Cardiac muscle cell (in vitro differentiated cells and primary cell): ENCODE measurements at regions not wholly inside any gene's neighbourhood (a gene's known extent, or its start where the extent isn't known, plus 50 kb on each side); places are given as distances from the start of the nearest gene placed in this dataset.

Source experiments
- DNase-seq, 2 donors: peaks; one replicate each; pipeline versions ENCODE4 v3.0.0 to v3.0.0-alpha.2; 2010 to 2017; ENCODE audit warnings: low read depth in 1 of 2, low spot score in 1 of 2
- H3K27ac ChIP-seq: fragments of 200-600 bp; sonication (generic); 2 replicates; pipeline ENCODE4 v1.5.1; 2016
- H3K27me3 ChIP-seq: fragments of 200-600 bp; sonication (generic); 2 replicates; pipeline ENCODE4 v1.6.0; 2016; ENCODE audit warnings: control low read depth
- H3K36me3 ChIP-seq: fragments of 200-600 bp; sonication (generic); 2 replicates; pipeline ENCODE4 v1.5.1; 2016; ENCODE audit warnings: control low read depth
- H3K4me1 ChIP-seq: fragments of 200-600 bp; sonication (generic); 2 replicates; pipeline ENCODE4 v1.8.1; 2017; ENCODE audit warnings: low read depth, mild to moderate bottlenecking, mixed run types
- H3K4me3 ChIP-seq: fragments of 200-600 bp; sonication (generic); 2 replicates; pipeline ENCODE4 v1.5.1; 2016; ENCODE audit warnings: mild to moderate bottlenecking
- H3K9me3 ChIP-seq: fragments of 200-600 bp; sonication (generic); 2 replicates; pipeline ENCODE4 v1.5.1; 2017; ENCODE audit warnings: low read depth, mild to moderate bottlenecking, control low read depth
- CTCF ChIP-seq: IDR thresholded peaks from 2 replicates; pipeline ENCODE4 v1.5.1; 2012; ENCODE audit warnings: low read depth, mild to moderate bottlenecking, low read length

GRCh38 chr21:37987668-37988067 is 71.4 kb upstream of the KCNJ6 start:
- Histone ChIP-seq H3K27ac (no peak overlapping the region), H3K4me3 (no peak overlapping the region), H3K27me3 (no peaks in the 10 kb centered on the region), H3K9me3 (no peaks in the 10 kb centered on the region), H3K36me3 (no peaks in the 10 kb centered on the region), H3K4me1 (no peaks in the 10 kb centered on the region)
- no peak for DNase-seq
- no peak for TF ChIP-seq CTCF

- no peak for DNase-seq
- no peaks in the 10 kb centered on the region for H3K9me3 ChIP-seq
- no peaks in the 10 kb centered on the region for H3K4me1 ChIP-seq
- H3K4me3 ChIP-seq, result no peak overlapping the region
- no peaks in the 10 kb centered on the region for H3K27me3 ChIP-seq
- H3K36me3 ChIP-seq, result no peaks in the 10 kb centered on the region
- TF ChIP-seq CTCF, result no peak
- no peak overlapping the region for H3K27ac ChIP-seq
Observed at GRCh38 chr21:37993071-37993470, 76.8 kb upstream of the KCNJ6 start.

GRCh38 chr21:37994211-37994610 is 78.0 kb upstream of the KCNJ6 start:
- no peak for TF ChIP-seq CTCF
- Histone ChIP-seq H3K4me3 (no peak overlapping the region), H3K27ac (no peak overlapping the region), H3K9me3 (no peaks in the 10 kb centered on the region), H3K27me3 (no peaks in the 10 kb centered on the region), H3K4me1 (no peaks in the 10 kb centered on the region), H3K36me3 (no peaks in the 10 kb centered on the region)
- peak in 1 of 2 donors; percentile 20 for DNase-seq

GRCh38 chr21:38012672-38013071 is 96.4 kb upstream of the KCNJ6 start:
- DNase-seq, result no peak
- Histone ChIP-seq H3K36me3 (no peaks in the 10 kb centered on the region), H3K4me1 (no peaks in the 10 kb centered on the region), H3K4me3 (no peak overlapping the region), H3K9me3 (no peaks in the 10 kb centered on the region), H3K27me3 (no peaks in the 10 kb centered on the region), H3K27ac (no peak overlapping the region)
- no peak for TF ChIP-seq CTCF

GRCh38 chr21:38013741-38014140 is 97.5 kb upstream of the KCNJ6 start:
- H3K4me1 ChIP-seq, result no peaks in the 10 kb centered on the region
- H3K27ac ChIP-seq, result no peak overlapping the region
- no peak for TF ChIP-seq CTCF
- no peak for DNase-seq
- H3K36me3 ChIP-seq, result no peaks in the 10 kb centered on the region
- no peaks in the 10 kb centered on the region for H3K27me3 ChIP-seq
- H3K4me3 ChIP-seq, result no peak overlapping the region
- H3K9me3 ChIP-seq, result no peaks in the 10 kb centered on the region

GRCh38 chr21:38014298-38014697 is 98.0 kb upstream of the KCNJ6 start:
- Histone ChIP-seq H3K27ac (no peak overlapping the region), H3K4me3 (no peak overlapping the region)

More at GRCh38 chr21:38014298-38014697, 98.0 kb upstream of the KCNJ6 start:
- H3K36me3 ChIP-seq, result no peaks in the 10 kb centered on the region
- no peaks in the 10 kb centered on the region for H3K9me3 ChIP-seq
- TF ChIP-seq CTCF, result no peak
- no peak for DNase-seq
- H3K4me1 ChIP-seq, result no peaks in the 10 kb centered on the region
- no peaks in the 10 kb centered on the region for H3K27me3 ChIP-seq
